DOHH2 (cell line): ENCODE measurements at regions not wholly inside any gene's neighbourhood (a gene's known extent, or its start where the extent isn't known, plus 50 kb on each side); places are given as distances from the start of the nearest gene placed in this dataset.

Experiments used
- H3F3A ChIP-seq: fragments of 200-600 bp; sonication (generic), shearing (Covaris generic); 2 replicates; pipeline ENCODE4 v1.6.0; 2016; ENCODE audit warnings: antibody characterized with exemption, mild to moderate bottlenecking; ENCODE audit not compliant: control insufficient read depth, insufficient read depth
- H3K27ac ChIP-seq: fragments of 200-600 bp; sonication (generic); 2 replicates; pipeline ENCODE4 v1.5.1; 2014; ENCODE audit warnings: low read depth, mild to moderate bottlenecking, low read length, moderate library complexity
- H3K27me3 ChIP-seq: fragments of 200-600 bp; sonication (generic); 2 replicates; pipeline ENCODE4 v1.6.1; 2014; ENCODE audit warnings: mild to moderate bottlenecking, low read length, mixed read lengths; ENCODE audit not compliant: control insufficient read depth
- H3K36me3 ChIP-seq: fragments of 200-600 bp; sonication (generic); 2 replicates; pipeline ENCODE4 v1.6.1; 2014; ENCODE audit warnings: mild to moderate bottlenecking, low read length, moderate library complexity, mixed read lengths; ENCODE audit not compliant: control insufficient read depth
- H3K4me1 ChIP-seq: fragments of 200-600 bp; sonication (generic); 2 replicates; pipeline ENCODE4 v1.6.1; 2014; ENCODE audit warnings: mild to moderate bottlenecking, low read length, mixed read lengths; ENCODE audit not compliant: control insufficient read depth
- H3K4me2 ChIP-seq: fragments of 200-600 bp; sonication (generic); 2 replicates; pipeline ENCODE4 v1.6.0; 2014; ENCODE audit warnings: mild to moderate bottlenecking, low read length, moderate library complexity
- H3K4me3 ChIP-seq: fragments of 200-600 bp; sonication (generic); 2 replicates; pipeline ENCODE4 v1.5.1; 2014; ENCODE audit warnings: mild to moderate bottlenecking, low read length, mixed read lengths
- H3K79me2 ChIP-seq: fragments of 200-600 bp; sonication (generic); 2 replicates; pipeline ENCODE4 v1.6.1; 2014; ENCODE audit warnings: mild to moderate bottlenecking, low read length, mixed read lengths; ENCODE audit not compliant: control insufficient read depth
- H3K9me2 ChIP-seq: fragments of 200-600 bp; sonication (generic); replicated peaks from 2 replicates; pipeline ENCODE4 v1.6.1; 2014; ENCODE audit warnings: mild to moderate bottlenecking, low read length, mixed read lengths; ENCODE audit not compliant: control insufficient read depth
- H3K9me3 ChIP-seq: fragments of 200-600 bp; sonication (generic); 2 replicates; pipeline ENCODE4 v1.6.1; 2014; ENCODE audit warnings: antibody characterized with exemption, low read length, mixed read lengths; ENCODE audit not compliant: control insufficient read depth, insufficient read depth
- H4K20me1 ChIP-seq: fragments of 200-600 bp; sonication (generic); 2 replicates; pipeline ENCODE4 v1.6.0; 2014; ENCODE audit warnings: low read depth, mild to moderate bottlenecking, antibody characterized with exemption, low read length, moderate library complexity; ENCODE audit not compliant: control insufficient read depth, insufficient read depth
- EZH2phosphoT487 ChIP-seq: fragments of 200-600 bp; sonication (generic); IDR thresholded peaks from 2 replicates; pipeline ENCODE4 v1.6.1; 2017; ENCODE audit warnings: borderline replicate concordance, mild to moderate bottlenecking, antibody characterized with exemption, low read length, moderate library complexity, mixed read lengths
- TF ChIP-seq, protein P1 (sequence below): fragments of 200-600 bp; sonication (generic); IDR thresholded peaks from one replicate; pipeline ENCODE4 v1.5.1; 2014; ENCODE audit warnings: antibody characterized with exemption, mild to moderate bottlenecking, low read depth, low read length; ENCODE audit not compliant: poor library complexity, severe bottlenecking

DNA sequence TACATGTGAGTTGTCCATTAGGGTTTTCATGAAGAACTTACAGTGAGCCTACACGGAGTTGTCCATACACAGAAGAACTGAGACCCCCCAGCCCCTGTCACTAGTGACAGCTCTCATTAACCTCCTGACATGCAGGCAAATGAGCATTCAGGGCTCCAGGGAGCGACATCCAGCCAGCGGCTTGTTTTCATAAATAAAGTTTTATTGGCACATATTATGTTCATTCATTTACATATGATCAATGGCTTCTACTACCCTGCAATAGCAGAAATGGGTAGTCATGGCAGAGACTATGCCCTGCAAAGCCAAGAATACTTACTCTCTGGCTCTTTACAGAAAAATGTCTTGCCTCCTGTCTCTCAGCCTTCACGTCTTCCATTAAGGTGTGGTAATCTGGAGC lies 553.5 kb downstream of the EDEM1 start:
- no peak overlapping the region for H3K4me2 ChIP-seq
- no peaks in the 10 kb centered on the region for H3K9me2 ChIP-seq
- no peaks in the 10 kb centered on the region for H3K4me1 ChIP-seq
- no peak overlapping the region for H3K4me3 ChIP-seq
- no peaks in the 10 kb centered on the region for H3K27me3 ChIP-seq
- H3F3A ChIP-seq, result no peaks in the 10 kb centered on the region
- no peak overlapping the region for H3K27ac ChIP-seq
- no peaks in the 10 kb centered on the region for H4K20me1 ChIP-seq
- TF ChIP-seq, protein P1, sequence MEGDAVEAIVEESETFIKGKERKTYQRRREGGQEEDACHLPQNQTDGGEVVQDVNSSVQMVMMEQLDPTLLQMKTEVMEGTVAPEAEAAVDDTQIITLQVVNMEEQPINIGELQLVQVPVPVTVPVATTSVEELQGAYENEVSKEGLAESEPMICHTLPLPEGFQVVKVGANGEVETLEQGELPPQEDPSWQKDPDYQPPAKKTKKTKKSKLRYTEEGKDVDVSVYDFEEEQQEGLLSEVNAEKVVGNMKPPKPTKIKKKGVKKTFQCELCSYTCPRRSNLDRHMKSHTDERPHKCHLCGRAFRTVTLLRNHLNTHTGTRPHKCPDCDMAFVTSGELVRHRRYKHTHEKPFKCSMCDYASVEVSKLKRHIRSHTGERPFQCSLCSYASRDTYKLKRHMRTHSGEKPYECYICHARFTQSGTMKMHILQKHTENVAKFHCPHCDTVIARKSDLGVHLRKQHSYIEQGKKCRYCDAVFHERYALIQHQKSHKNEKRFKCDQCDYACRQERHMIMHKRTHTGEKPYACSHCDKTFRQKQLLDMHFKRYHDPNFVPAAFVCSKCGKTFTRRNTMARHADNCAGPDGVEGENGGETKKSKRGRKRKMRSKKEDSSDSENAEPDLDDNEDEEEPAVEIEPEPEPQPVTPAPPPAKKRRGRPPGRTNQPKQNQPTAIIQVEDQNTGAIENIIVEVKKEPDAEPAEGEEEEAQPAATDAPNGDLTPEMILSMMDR, result no peak
- TF ChIP-seq EZH2phosphoT487, result no peak
- no peaks in the 10 kb centered on the region for H3K36me3 ChIP-seq
- no peaks in the 10 kb centered on the region for H3K79me2 ChIP-seq
- H3K9me3 ChIP-seq, result no peaks in the 10 kb centered on the region

DNA sequence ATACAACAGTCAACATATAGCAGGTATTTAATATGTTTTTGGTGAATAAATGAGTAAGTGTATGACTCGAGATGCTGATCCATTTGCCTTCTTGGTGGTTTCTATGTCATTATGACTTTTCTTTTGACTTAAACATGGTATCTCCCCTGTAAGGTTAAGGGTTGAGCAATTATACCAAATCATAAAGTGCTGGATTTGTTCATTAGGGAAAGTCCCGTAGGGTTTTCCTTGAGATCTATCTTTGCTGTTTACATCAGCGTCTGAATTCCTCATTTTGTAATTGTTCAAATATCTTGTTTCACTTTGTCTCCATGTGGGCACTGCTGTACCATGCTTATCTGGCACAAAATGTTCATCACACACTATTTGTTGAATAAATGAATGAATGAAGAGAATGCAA lies 562.6 kb downstream of the EDEM1 start:
- Histone ChIP-seq H4K20me1 (no peaks in the 10 kb centered on the region), H3K9me2 (no peaks in the 10 kb centered on the region), H3K4me2 (no peak overlapping the region), H3F3A (no peaks in the 10 kb centered on the region), H3K79me2 (no peaks in the 10 kb centered on the region), H3K4me1 (no peaks in the 10 kb centered on the region), H3K4me3 (no peak overlapping the region), H3K27ac (no peak overlapping the region), H3K9me3 (no peaks in the 10 kb centered on the region), H3K36me3 (no peaks in the 10 kb centered on the region), H3K27me3 (no peaks in the 10 kb centered on the region)
- TF ChIP-seq, protein P1, result no peak
- TF ChIP-seq EZH2phosphoT487, result no peak

DNA sequence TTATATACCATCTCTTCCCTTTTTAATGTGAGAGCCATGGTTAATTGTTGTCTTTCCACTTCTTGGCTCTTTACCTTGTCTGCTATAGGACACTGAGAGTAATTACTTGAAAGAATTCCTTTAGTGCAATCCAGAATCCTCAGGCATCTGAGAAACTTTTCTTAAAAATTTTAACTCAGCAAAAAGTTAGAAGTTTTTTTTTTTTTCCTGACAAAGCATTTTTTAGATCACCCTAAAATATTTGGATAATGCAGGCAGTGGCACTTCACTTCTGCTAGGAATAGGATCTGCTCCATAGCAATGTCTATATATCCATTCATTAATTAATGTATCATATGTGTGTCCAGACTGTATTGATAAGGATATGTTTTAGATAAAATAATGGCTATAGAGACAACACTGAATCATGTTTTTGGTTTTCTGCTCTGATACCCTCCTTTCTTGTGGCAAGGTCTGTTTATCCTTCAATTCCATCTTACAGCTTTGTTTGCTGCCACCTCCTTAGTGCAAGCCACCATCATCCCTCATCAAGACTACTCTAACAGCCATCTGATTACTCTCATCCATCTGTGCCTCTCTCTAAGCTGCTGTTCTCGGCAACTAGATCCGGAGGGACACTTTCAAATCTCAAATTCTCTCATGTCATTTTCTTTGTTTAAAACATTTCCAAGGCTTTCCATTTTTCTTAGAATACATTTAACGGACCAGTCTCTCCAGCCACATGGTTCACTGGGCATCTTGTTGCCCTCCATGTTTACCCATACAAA lies 563.5 kb downstream of the EDEM1 start:
- no peaks in the 10 kb centered on the region for H3K9me3 ChIP-seq
- H3K27ac ChIP-seq, result no peak overlapping the region
- H3K4me2 ChIP-seq, result no peak overlapping the region
- no peak for TF ChIP-seq EZH2phosphoT487
- TF ChIP-seq, protein P1, result no peak
- no peaks in the 10 kb centered on the region for H3F3A ChIP-seq
- no peak overlapping the region for H3K4me3 ChIP-seq
- H3K36me3 ChIP-seq, result no peaks in the 10 kb centered on the region
- no peaks in the 10 kb centered on the region for H3K4me1 ChIP-seq
- H3K79me2 ChIP-seq, result no peaks in the 10 kb centered on the region
- no peaks in the 10 kb centered on the region for H3K27me3 ChIP-seq
- H4K20me1 ChIP-seq, result no peaks in the 10 kb centered on the region
- no peaks in the 10 kb centered on the region for H3K9me2 ChIP-seq
